HG03280 (cell line): ENCODE measurements at regions not wholly inside any gene's neighbourhood (a gene's known extent, or its start where the extent isn't known, plus 50 kb on each side); places are given as distances from the start of the nearest gene placed in this dataset.
"Not testable (repeated sequence)": the region's sequence is repeated elsewhere in the genome, so short reads cannot be mapped to it uniquely, and the experiment has no call there.

Experiments used
- ATAC-seq: cut with Tn5 transposase; IDR thresholded peaks from one replicate; pipeline ENCODE4 v1.9.1; 2021; ENCODE audit warnings: mild to moderate bottlenecking, moderate library complexity; ENCODE audit not compliant: unreplicated experiment

DNA sequence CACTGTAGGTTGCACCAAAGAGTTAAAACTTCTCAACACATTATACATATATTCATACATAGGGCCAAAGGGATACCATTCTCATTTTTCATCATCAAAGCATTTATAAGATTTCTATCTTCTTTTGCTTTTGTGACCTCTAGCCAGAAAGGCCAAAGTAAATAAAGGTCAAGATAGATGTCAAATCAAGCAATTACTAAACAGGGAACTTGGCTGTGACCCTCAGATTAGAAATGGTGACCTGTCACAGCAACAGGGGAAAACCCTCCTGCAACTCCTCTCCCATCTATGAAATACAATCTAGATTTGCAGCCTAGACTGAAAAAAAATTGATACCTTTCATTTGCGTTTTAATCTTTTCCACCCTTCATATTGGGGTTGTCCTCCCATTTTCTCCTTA lies 225.6 kb upstream of the FAM241A start:
- ATAC-seq: no peak

DNA sequence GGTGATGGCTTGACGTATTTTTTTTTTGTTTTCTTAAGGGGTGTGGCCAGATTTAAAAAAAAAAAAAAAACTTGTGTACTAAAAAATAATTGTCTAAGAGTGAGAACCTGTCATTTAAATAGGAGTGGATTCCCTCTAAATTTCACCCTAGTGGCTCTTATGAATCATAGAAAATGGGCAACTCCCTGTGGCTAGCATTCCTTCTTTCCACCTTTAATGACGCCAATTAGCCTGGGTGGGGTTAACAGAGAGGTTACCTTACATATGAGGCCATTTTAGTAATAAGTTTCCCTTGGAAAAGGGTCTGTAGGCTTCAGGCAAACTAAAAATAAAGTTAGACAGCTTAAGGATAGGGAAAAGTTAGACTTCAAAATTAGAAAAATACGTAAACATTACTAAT lies 223.5 kb upstream of the FAM241A start:
- no peak for ATAC-seq

DNA sequence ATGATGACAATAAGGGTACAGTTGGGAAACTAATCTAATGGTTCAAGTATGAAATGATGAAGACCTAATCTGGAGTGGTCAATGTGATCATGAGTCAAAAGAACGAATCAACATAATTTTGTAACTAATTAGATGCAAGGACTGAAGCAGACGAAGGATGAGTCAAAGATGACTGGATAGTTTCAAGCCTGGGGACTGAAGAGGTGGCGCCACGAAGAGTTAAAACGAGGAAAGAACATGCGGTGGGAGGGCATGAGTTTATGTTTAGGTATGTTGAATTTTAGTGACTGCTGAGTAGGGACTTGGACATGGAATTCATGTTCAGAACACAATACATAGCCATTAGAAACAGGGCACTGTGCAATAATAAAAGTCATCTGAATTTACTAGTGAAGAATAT lies 221.5 kb upstream of the FAM241A start:
- no peak for ATAC-seq

DNA sequence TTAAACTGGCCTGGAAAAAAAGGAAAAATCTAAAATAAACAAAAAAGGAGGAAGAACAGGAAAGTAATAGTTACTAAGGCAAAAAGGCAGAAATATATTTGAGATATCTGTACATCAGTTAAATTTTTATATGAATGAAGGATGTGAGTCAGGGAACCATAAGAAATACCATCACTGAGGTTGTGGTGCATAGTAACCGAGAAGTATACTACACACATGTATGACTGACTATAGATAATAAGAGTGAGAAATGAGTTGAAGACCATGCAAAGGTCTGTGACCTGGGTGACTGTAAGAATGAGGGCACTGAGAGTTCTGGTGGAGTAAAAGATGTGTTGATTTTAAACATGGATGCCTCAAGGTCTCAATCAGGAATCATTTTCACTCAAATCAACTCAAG lies 220.6 kb upstream of the FAM241A start:
- no peak for ATAC-seq

DNA sequence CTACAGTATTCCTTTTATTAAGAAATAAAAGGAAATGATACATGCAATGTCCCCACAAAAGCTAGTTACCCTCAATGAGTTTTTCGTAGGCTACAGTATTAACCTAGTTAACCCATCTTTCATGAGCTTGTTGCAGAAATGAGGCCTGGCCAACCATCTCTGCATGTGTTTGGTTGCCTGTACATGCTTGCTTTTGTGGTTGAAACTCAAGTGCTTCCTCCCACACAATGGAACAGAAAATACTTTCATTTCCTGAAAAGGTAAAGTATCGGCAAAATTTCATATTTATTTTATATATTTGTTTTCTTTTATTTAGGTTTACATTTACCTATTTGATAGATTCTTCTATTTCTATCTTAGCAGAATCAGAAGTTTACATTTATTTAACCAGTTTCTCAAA lies 214.6 kb upstream of the FAM241A start:
- ATAC-seq: peak; percentile 97

DNA sequence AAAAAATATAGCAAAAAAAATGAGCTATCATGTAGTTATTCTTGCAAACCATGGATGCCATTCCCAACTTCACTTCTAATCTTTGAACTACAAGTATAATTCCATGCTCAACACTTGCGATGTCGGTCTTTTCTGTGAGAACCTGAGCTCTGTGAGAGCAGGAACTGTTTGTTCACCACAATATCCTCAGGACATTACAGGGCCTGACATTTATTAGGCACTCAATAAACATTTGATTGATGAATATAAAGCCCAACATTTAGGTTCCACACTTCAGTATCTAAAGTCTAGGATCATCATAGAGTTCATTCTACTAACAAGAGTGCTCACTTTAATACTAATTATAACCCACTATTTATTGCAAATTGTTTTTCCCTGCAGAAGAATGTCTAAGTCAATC lies 211.6 kb upstream of the FAM241A start:
- ATAC-seq: no peak

DNA sequence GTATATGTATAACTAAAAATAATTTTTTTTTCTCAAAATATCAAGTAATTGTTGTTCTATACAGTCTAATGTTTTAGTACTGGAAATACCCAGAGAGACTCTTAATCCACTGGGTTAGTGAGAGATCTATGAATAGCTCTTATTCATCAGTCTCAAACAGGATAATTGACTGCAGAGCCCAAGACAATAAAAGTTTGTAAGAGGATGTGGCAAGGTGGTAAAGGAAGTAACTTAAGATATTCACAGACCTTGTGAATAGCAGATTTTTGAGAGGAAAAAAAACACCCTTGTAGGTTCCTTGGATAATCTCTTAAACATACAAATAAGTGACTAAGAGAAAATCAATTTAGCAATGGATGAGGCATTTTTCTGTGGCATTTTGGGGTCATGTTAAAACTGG lies 210.9 kb upstream of the FAM241A start:
- ATAC-seq: no peak

DNA sequence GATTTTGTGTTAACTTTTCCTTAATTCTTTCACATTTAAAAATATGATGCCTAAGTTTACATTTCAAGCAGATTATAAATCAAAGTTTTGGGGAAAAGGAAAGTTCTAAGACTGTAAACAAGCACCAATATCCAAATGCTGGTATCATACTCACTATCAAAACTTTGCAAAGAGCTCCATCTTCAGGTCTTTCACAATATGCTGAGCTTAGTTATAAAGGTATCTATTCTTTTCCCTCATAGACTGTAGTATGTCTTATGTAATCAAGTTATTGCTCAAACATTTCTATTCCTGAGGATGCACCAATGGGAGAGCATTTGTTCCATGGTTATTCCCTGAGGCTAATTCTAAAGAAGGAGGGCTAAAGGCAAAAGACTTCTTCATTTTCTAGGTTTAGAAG lies 207.9 kb upstream of the FAM241A start:
- ATAC-seq: peak; percentile 67

DNA sequence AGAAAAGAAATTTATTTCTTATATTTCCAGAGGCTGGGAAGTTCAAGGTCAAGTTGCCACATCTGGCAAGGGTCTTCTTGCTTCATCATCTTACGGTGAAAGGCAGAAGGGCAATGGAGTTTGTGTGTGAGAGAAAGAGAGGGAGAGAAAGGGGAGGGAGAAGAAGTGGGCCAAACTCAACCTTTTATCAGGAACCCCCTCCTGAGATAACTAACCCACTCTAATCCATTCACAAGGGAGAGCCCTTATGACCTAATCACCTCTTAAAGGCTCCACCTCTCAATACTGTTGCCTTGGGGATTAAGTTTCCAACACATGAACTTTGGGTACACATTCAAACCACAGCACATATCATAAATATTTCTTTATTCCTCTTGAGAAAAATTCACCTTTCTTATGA lies 203.3 kb upstream of the FAM241A start:
- ATAC-seq: no peak

DNA sequence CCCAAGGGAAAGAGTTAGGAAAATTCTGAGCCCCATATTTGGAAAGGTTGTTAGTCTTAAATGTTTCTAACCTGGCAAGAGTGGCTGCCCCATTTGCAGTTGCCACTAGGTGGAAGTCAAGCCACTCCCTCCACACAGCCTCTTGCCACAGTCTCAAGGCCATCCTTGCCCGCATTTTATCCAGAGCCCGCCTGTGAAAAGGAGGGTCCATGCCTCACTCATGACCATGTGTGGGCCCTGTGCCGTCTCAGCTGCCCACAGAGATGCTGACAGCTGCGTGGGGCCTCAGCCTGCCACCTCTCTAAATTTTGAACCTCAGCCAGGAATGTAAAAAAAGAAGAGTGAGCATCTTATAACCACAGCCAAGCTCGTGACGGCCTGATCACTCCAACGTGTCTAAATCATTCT lies 201.5 kb upstream of the FAM241A start:
- peak; percentile 88 for ATAC-seq

DNA sequence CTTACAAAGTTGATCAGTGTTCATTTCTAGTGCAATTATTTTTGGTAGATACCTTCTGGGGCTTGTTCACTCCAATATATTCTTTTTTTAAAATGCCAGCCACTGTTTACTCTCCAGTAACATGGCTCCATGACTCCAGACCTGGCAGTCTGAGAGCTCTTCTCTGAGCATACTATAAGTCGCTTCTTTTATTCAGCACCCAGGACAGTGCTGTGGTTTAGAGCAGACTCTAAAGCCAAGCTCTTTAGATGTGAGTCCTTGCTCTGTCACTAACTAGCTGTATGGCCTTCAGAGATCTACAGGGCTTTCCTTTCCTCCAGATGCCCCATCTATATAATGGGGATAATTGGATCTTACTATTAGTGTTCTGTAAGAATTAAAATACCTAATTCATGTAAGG lies 200.2 kb upstream of the FAM241A start:
- ATAC-seq: no peak

DNA sequence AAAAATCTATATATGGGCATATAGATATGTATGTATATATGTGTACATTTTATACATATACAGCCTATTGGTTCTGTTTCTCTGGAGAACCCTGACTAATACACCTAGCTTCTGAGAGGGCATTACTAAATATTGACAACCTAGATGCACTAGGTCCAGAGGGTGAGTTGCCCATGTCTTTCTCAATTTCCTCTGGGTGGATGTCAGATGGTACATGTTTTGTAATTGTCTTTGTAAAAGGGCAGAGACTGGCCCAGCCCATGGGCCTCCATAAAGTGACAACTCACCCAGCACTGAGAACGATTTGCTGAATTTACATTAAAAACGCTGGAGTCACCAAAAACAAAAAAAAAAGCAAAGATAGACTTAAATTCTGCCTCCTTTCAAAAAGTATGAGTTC lies 198.5 kb upstream of the FAM241A start:
- ATAC-seq: no peak

DNA sequence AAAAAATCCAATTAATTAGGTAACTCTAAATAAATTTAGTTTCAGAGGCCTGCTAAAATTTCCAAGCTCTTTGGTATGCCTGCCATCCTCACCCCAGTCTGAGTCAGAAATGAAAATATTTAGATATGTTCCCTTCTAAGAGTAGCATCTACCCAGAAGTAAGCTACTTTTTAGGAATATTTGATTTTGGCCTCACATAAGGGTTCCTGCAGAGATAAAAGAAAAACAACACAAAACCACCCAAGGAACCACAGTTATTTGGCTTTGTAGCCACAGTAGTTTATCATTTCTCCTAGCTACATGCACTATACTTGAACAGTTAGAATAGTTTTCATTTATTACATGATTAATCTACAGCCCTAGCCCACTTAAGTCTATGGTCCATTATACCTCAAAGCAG lies 192.6 kb upstream of the FAM241A start:
- ATAC-seq: no peak

DNA sequence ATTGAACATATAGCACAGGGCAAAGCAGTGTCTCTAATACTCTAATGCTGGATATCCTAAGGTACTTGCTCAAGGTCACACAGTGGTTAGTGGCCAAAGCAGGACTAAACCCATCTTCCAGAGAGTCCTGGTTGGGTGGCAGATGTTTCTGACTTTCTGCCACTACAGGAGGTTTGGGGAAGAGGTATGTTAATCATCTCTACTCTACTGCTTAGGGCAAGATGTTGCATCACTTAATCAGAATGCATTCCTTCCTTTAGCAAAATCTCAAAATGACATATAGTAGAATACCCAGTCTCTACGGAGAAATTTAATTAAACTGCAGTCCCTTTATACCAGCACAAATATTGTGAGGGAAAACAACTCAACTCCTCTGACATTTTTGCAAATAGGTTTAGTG lies 190.7 kb upstream of the FAM241A start:
- no peak for ATAC-seq

DNA sequence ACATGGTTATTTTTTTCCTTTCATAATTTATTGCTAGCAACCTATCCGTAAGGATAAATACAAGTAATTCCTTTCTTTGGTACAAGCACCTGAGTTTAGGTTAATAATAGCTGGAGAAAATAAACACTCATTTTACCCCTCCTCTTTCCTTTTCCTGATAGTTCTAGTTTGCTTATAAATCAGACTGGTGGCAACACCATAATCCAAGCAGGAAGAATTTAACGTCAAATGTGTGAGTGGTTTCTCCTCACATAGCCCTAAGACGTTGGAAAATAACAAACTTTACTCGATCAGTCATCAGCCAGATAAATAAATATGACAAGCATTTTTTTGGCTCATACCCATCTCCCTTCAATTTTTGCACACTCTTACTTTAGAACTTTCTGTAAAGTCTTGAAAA lies 190.3 kb upstream of the FAM241A start:
- ATAC-seq: no peak

DNA sequence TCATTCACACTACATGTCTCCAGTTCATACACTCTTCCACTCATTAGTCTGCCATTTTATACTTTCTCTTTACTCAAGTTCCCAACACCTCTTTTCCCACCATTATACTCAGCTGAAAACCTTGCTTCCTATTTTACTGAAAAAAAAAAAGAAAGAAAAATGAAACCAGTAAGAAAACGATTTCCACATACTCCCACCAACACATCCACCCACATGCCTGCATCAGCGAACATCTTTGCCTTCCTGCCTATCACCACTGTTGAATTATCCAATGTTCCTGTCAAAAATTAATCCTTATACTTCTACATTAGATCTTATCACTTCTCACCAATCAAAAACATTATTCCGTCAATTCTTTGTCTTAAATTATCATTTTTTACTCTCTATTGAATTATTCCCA lies 188.1 kb upstream of the FAM241A start:
- ATAC-seq: no peak

DNA sequence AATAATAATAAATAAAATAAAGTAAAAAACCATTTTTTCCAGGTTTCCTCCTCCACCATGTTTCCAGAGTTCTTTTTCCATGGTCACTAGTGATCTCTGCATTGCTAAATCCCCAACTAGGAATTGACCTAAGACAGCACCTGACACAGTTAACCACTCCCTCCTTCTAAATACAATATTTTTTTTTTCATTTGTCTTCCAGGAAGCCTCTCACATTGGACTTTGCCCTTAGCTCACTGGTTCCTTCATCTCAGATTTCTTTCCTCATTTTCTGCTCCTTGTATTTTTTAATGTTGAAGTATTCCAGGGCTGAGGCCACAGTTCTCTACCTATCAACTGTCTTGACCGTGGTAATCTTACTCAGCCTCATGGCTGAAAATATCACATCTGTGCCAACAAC lies 187.3 kb upstream of the FAM241A start:
- ATAC-seq: no peak

DNA sequence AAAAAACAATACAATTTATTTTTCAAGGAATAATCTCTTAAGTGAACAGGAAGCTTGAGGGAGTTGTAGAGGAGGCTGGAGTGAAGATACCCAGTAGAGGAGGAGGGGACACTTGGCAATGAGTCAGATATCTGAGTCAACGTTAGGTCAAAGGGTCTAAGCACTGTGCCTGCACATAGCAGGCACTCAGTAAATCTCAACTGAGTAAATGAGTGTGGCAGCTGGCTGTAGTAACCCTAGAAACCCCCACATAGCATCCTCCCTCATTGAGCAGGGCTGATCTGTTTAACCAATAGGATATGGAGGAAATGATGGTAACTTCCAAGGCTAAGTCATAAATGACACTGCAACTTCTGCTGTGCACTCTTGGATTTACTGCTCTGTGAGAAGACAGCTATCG lies 186.0 kb upstream of the FAM241A start:
- ATAC-seq: no peak

DNA sequence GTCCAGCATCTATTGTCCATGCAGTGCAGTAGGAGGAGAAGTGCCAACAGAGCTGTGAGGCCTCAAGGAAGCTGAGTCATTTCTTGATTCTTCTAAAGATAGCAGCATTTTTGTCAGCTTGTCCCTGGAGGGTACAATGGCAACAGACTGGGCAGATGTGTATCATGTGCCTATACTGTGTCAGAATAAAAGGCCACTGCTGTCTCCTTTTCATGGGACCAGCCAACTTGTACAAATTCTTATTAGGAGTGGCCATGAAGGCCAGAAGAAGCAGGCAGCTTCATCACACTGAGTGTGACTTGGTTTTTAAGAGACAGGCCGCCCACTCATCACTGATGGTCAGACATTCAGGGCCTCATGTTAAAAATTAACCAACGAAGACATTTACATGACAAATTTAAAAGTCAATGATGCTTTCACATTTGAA lies 185.0 kb upstream of the FAM241A start:
- ATAC-seq: peak; percentile 80

DNA sequence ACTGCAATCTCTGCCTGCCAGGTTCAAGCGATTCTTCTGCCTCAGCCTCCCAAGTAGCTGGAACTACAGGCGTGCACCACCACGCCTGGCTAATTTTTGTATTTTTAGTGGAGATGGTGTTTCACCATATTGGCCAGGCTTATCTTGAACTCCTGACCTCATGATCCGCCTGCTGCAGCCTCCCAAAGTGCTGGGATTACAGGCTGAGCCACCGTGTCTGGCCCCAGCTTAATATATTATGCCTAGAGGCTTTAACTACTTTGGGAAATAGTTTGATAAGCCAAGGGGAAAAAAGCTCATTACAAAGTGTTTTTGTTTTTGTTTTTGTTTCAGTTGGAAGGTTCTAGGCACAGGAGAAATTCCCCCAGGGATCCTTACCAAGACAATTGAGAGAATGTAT lies 184.2 kb upstream of the FAM241A start:
- ATAC-seq: not testable (repeated sequence)

DNA sequence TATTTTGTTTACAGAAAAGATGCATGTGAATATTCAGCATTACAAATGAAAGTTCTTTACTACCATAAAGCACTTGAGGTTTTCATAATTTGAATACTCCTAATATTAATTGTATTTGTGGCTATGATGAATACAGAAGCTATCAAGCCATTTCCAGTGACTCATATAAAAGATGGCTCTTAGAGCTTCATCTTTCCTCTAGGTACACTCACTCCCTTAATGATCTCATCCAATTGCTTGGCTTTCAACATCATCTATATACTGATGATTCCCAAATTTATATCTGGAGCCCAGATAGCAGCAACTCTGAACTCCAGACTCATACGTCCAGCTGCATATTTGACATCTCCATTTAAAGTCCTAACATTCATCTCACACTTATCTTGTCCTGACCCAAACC lies 183.4 kb upstream of the FAM241A start:
- no peak for ATAC-seq

DNA sequence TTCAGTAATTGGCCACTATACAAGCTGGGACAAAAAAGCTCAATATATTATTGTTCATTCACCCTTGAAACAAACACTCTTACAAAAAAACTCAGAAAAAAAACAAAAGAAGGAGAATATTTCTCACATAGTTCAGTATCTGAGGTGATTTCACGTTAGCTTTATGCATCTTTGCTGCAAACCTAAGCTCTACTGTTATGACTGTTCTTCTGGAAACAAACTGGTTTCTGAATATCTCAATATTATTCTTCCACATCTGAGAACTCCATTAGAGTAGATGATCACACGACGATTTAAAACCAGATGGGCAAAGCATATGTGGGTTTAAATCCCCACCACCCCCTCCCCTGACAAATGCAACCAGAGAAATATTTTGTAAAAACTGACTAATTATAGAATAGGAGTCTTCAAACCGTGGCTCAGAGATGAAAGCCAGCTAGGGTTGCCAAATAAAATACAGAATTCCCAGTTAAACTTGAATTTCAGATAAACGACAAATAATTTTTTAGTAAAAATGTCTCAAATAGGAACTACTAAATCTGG lies 182.0 kb upstream of the FAM241A start:
- no peak for ATAC-seq

DNA sequence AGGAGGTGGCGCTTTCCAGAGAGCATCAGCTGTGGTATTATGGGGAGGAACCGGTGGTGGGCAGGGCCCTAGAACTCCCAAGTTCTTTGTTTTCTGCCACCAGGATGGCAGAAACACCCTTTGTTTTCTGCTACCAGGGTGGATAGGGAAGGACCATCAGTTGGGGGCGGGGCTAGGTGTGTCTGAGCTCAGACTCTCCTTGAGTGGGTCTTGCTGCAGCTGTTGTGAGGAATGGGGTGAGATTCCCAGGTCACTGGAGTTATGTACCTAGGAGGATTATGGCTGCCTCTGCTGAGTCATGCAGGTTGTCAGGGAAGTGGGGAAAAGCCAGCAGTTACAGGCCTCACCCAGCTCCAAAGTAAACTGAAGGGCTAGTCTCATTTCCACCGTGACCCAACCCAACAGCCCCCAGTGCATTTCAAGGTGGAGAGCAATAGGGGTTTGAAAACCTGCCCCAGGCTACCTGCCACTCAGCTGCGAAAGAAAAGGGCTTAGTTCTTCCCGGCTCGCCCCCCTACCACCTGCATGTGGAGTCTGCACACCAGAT lies 167.8 kb upstream of the FAM241A start:
- no peak for ATAC-seq
